NOMO-1 (cell line): ENCODE measurements at regions not wholly inside any gene's neighbourhood (a gene's known extent, or its start where the extent isn't known, plus 50 kb on each side); places are given as distances from the start of the nearest gene placed in this dataset.
A peak's percentile ranks its signal among the peaks of the same experiment; 100 is the strongest.

ENCODE experiments used
- DNase-seq, 2 experiments: peaks; one replicate each; lab custom pipeline; 2025; ENCODE audit not compliant: unreplicated experiment in 2 of 2; lab: John Stamatoyannopoulos, UW

DNA sequence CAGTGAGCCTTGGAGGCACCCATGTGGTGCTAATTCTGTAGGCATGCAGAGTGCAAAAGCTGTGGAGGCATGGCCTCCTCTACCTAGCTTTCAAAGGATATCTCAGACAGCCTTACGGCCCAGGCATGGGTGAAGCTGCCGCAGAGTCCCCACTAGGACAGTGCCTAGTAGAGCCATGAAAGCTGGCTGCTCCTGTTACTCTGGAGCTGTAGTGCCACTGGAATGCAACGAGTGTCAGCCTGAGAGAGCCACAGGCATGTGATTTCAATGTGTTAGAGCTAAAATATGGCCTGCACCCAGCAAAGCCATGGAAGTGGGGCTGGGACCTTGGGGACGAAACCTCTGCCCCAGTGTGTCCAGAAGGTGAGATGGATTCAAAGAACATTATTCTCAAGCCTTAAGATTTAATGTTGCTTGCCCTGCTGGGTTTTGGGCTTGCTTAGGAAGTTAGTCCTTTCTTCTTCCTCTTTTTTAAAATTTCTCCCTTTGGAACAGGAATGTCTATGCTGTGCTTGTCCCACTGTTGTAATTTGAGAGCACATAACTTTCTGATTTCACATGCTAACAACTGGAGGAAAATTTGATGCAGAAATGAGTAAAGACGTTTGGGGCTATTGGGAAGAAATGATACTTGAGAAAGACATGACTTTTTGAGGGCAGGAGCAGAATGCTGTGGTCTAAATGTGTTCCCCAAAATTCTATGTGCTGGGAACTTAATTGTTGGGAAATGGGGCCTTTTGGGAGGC, 298.4 kb downstream of the PSAT1 start:
- DNase-seq: no peak

- no peak for DNase-seq
Observed at GRCh38 chr9:78596346-78596745, 299.4 kb downstream of the PSAT1 start.

- DNase-seq: no peak
Observed at GRCh38 chr9:78598120-78598519, 301.2 kb downstream of the PSAT1 start.

GRCh38 chr9:78599926-78600325, 303.0 kb downstream of the PSAT1 start:
- no peak for DNase-seq

GRCh38 chr9:78601957-78602565, 305.1 kb downstream of the PSAT1 start:
- DNase-seq: peak in 1 of 2 experiments; percentile 29

GRCh38 chr9:78605041-78606000, 308.4 kb downstream of the PSAT1 start:
- DNase-seq: no peak

- no peak for DNase-seq
Observed at GRCh38 chr9:78606001-78606379, 309.1 kb downstream of the PSAT1 start.

DNA sequence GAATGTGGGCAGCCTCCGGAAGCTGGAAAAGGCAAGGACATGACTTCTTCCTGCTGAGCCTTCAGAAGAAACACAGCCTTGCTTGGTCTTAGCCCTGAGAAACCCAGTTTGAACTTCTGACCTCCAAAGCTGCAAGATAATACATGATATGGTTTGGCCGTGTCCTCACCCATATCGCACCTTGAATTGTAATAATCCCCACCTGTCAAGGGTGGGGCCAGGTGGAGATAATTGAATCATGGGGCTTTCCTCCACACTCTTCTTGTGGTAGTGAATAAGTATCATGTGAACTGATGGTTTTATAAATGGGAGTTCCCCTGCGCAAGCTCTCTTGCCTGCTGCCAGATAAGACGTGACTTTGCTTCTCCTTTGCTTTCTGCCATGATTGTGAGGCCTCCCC, 310.9 kb downstream of the PSAT1 start:
- no peak for DNase-seq

GRCh38 chr9:78609450-78609849, 312.5 kb downstream of the PSAT1 start:
- no peak for DNase-seq

- DNase-seq: no peak
Observed at GRCh38 chr9:78612091-78612490, 315.2 kb downstream of the PSAT1 start.

DNA sequence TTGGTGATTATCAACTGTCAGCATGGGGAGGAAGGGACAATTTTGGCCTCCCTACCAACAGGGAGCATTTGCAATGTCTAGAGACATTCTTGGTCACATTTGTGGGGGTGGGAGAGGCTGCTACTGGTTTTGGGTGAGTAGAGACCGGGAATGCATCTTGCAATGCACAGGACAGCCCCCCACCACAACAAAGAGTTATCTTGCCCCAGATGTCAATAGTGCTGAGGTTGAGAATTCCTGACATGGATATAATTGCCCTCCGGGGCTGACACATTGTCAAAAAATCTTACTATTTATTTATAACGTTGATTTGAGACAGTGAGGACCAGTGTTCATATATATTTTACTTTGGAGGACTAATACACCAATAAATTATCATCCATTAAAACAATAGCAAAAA, 316.1 kb downstream of the PSAT1 start:
- no peak for DNase-seq

DNA sequence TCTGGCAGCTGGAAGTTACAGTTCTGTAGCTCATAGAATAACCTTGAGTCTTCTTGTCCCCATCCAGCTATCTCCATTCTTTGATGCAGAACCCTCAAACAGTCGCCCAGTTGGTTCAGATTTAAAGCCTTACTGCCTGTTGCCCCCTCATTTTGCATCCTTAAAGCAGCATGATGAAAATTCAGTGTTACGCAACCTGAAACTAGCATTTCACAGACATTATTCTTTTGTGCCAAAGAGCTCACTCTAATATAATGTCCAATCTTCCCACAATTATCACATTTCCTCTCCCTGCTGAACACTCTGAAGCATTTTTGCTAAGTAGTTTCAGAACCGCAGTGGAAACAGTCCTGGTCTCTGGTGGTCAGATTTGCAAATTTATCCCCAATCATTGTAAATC, 318.0 kb downstream of the PSAT1 start:
- DNase-seq: no peak

GRCh38 chr9:78615372-78615771, 318.4 kb downstream of the PSAT1 start:
- no peak for DNase-seq

GRCh38 chr9:78618735-78619134, 321.8 kb downstream of the PSAT1 start:
- no peak for DNase-seq

GRCh38 chr9:78620303-78620702, 323.4 kb downstream of the PSAT1 start:
- peak in 1 of 2 experiments; percentile 12 for DNase-seq

DNA sequence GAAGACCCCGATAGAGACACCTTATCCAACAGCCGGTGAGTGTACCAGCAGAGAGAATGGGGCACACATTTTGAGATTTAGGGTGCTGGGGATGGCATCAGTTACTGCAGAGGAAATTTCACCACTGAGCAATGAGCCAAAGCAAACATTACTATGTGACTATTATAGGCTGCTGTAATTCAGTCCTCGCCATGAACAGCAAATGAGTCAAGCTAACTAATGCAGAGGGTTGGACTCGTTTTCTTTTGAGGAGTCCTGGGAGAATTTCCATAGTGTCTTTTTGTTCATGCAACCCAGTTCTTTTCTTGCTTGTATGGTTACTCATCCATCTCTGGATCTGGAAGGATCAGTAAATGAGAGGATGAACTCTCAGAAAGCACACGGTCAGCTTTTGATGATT, 323.8 kb downstream of the PSAT1 start:
- no peak for DNase-seq

DNA sequence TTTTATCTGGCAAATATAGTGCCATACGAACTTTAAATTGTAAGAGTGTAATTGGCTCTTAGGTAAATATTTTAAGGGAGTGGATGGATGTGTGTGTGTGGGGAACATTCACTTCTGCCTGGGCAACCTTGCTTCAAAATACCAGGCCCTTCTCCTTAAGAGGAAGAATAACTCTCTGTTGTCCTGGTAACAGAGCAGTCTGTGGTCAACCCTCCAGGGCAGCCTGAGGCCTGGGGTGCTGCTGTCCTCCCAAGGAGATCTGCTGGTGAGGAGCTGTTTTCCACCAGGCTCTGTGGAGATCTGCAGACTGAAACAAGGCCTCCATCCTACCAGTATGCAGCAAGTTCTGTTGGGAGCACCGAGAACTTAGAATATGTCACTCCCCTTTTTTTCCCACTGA, 325.2 kb downstream of the PSAT1 start:
- DNase-seq: peak in 1 of 2 experiments; percentile 33

DNA sequence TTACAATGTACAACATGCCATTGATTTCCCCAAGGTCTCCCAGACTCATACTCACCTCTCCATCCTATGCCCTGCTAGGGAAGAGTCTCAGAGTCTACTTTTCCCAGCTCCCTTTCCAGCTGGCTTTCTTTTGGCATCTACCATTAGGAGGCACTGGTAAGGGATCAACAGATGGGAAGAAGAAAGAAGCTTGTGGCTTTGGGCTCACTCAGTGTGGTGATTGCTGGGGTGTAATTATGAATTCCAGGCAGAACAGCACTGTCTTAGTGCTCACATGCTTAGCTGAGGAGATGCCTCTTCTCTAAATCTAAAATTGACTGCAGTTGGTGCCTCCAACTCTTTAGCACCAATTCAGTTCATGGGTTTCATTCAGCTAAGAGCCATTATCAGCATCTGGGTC, 330.0 kb downstream of the PSAT1 start:
- no peak for DNase-seq

DNA sequence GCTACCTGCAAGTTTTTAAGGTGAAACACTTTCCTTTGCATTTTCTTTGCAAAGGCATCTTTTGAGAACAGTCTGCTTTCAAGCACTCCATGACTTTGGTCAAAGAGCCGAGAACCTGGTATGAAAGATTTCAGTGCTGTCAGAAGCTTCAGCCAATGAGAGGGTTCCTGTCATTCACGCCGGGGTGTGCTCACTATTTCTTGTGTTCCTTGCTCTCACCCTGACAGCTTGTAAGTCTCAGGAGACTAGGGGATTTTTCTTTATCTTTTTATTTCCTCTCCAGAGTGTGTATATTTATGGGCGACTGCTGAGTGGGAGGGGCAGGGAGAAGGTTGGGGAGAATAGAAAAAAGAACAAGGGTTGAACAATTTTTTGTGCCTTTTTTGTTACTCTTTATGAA, 334.0 kb downstream of the PSAT1 start:
- DNase-seq: no peak

DNA sequence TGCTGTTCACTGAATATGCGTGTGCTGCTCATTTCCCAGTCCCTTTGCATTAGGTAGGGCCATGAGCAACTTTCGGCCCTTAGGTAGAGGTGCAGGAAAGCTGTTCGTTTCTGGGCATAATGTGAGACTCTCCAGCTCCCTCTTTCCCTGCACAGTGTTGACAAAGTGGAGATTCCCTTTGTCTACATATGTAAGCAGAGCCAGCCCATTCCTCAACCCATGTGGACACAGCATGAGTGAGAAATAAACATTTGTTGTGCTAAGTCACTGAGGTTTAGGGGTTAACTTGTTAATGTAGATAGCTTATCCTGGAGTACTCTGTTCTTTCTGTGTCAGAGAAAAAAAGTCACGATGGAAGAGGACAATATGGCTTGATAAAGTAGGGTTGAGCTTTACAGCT, 343.8 kb downstream of the PSAT1 start:
- no peak for DNase-seq

GRCh38 chr9:78644359-78644758, 347.4 kb downstream of the PSAT1 start:
- no peak for DNase-seq
